Gastrocnemius medialis (tissue), 4 donors: ENCODE measurements at regions not wholly inside any gene's neighbourhood (a gene's known extent, or its start where the extent isn't known, plus 50 kb on each side); places are given as distances from the start of the nearest gene placed in this dataset.
"Not testable (repeated sequence)": the region's sequence is repeated elsewhere in the genome, so short reads cannot be mapped to it uniquely, and the experiment has no call there.

Experiments used
- ATAC-seq, 2 donors: fragments of 150-250 bp; one replicate each; pipeline ENCODE4 v1.9.1; 2016
- DNase-seq, 2 donors: peaks; one replicate each; pipeline ENCODE4 v3.0.0-alpha.2; 2019
- H3K27ac ChIP-seq, 4 donors: fragments of 200-600 bp; sonication (generic); 1 replicate in 1 of 4; 2 replicates in 3 of 4; pipeline ENCODE4 v1.5.1; 2016 to 2018; ENCODE audit warnings: mild to moderate bottlenecking in 2 of 4, moderate library complexity in 1 of 4
- H3K27me3 ChIP-seq, 3 donors: fragments of 200-600 bp; sonication (generic) in 2 of 3; 1 replicate in 1 of 3; 2 replicates in 2 of 3; pipeline versions ENCODE4 v1.5.1 to v1.6.0; 2016 to 2019; ENCODE audit warnings: mild to moderate bottlenecking in 1 of 3, moderate library complexity in 1 of 3
- H3K36me3 ChIP-seq, 2 donors: fragments of 200-600 bp; sonication (generic) in 1 of 2; one replicate each; pipeline ENCODE4 v1.5.1; 2017 to 2018
- H3K4me1 ChIP-seq, 2 donors: fragments of 200-600 bp; sonication (generic) in 1 of 2; one replicate each; pipeline ENCODE4 v1.5.1; 2016 to 2017; ENCODE audit warnings: mild to moderate bottlenecking in 2 of 2
- H3K4me3 ChIP-seq, 4 donors: fragments of 200-600 bp; sonication (generic) in 3 of 4; 1 replicate in 1 of 4; 2 replicates in 3 of 4; pipeline ENCODE4 v1.5.1; 2016 to 2019; ENCODE audit warnings: mild to moderate bottlenecking in 2 of 4
- H3K9me3 ChIP-seq, 3 donors: fragments of 200-600 bp; sonication (generic) in 2 of 3; 1 replicate in 1 of 3; 2 replicates in 2 of 3; pipeline ENCODE4 v1.5.1; 2016 to 2019
- POLR2A ChIP-seq, 2 donors: fragments of 450-650 bp; IDR thresholded peaks; one replicate each; pipeline ENCODE4 v1.6.1; 2017; ENCODE audit warnings: antibody characterized with exemption in 2 of 2, mild to moderate bottlenecking in 2 of 2, moderate library complexity in 2 of 2
- in situ Hi-C, 4 donors: fragments of 200-750 bp; cut with MboI; loops; one replicate each; pipeline versions ENCODE4 v1.15.0 to v1.8.0; 2017; ENCODE audit warnings: low sequenced_read_pairs in 4 of 4
- intact Hi-C: fragments of 100-400 bp; cut with DNase I; formaldehyde crosslinking; loops from one replicate; pipeline ENCODE4 v1.15.1; 2023; ENCODE audit warnings: low total_unique reads
- TF ChIP-seq, protein P1 (sequence below), 5 experiments: fragments of 450-650 bp in 3 of 5; fragments of 200-600 bp in 2 of 5; sonication (generic) in 2 of 5; IDR thresholded peaks in 4 of 5; conservative IDR thresholded peaks in 1 of 5; 1 replicate in 4 of 5; 2 replicates in 1 of 5; pipeline ENCODE4 v1.5.1; 2016 to 2019; ENCODE audit warnings: antibody characterized with exemption in 5 of 5, mild to moderate bottlenecking in 3 of 5, moderate library complexity in 3 of 5

DNA sequence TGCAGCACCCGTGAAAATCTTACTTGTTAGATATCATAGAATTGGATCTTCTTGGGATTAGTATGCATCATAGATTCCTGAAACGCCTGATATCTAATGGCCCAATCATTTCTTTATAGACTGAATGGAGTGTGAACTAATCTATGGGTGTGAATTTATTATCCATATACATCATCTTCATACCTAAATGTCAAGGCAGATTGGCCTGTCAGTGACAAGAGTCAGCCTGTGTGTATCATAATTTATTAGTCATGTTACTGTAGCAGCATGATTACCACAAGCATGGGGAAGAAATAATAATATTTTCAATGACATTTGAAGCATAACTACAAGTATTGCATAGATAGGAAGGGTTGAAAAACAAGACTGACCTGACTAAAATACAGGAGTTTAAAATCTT, 235.8 kb downstream of the RAP2B start:
- no peak overlapping the region for H3K4me3 ChIP-seq
- no peaks in the 10 kb centered on the region for H3K36me3 ChIP-seq
- in situ Hi-C loops (no loop called here), intact Hi-C loops (no loop called here)
- H3K27ac ChIP-seq = no peak overlapping the region
- no peak for DNase-seq
- TF ChIP-seq, protein P1, sequence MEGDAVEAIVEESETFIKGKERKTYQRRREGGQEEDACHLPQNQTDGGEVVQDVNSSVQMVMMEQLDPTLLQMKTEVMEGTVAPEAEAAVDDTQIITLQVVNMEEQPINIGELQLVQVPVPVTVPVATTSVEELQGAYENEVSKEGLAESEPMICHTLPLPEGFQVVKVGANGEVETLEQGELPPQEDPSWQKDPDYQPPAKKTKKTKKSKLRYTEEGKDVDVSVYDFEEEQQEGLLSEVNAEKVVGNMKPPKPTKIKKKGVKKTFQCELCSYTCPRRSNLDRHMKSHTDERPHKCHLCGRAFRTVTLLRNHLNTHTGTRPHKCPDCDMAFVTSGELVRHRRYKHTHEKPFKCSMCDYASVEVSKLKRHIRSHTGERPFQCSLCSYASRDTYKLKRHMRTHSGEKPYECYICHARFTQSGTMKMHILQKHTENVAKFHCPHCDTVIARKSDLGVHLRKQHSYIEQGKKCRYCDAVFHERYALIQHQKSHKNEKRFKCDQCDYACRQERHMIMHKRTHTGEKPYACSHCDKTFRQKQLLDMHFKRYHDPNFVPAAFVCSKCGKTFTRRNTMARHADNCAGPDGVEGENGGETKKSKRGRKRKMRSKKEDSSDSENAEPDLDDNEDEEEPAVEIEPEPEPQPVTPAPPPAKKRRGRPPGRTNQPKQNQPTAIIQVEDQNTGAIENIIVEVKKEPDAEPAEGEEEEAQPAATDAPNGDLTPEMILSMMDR (IDR thresholded peaks at IDR 0.05 in 4 of 5, conservative IDR thresholded peaks at IDR 0.05 in 1 of 5) = no peak
- TF ChIP-seq POLR2A (IDR thresholded peaks at IDR 0.05) = no peak
- no peak for ATAC-seq
- no peaks in the 10 kb centered on the region for H3K4me1 ChIP-seq
- H3K27me3 ChIP-seq = no peaks in the 10 kb centered on the region
- no peaks in the 10 kb centered on the region for H3K9me3 ChIP-seq

DNA sequence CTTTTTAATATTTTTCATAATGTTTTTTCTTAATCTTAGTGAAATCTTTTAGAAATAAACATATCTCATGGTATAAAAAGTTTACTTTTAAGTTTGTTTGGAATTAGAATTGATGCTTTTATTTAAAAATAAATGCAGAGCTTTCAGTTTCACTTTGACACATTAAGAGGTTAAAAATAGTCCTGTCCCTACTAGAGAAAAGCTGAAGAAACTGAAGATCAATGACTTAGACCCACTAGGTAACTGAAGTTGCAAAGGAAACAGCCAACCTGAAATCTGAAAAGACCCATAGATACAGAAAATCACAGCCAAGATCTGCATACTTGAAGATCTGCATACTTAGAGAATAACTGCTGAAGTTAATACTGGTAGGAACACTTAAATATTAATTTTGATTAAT, 237.6 kb downstream of the RAP2B start:
- intact Hi-C loops = no loop called here
- in situ Hi-C loops = no loop called here

DNA sequence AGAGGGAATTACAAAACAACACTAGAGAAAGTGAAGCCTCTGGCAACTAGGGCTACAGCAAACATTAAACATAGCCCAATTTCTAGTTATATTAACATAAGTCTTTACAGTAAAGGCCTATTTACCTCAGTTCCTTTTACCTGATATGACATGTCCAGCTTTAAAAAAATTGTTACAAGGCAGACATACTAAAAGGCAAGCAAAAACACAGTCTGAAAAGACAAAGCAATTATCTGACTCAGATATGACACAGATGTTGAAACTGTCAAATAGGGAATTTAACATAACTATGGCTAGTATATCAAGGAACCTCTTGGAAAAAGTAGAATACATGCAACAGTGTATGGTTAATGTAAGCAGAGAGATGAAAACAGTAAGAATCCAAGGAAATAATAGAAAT, 238.6 kb downstream of the RAP2B start:
- intact Hi-C loops = no loop called here
- Histone ChIP-seq H3K4me3 (no peak overlapping the region), H3K9me3 (no peaks in the 10 kb centered on the region), H3K36me3 (no peaks in the 10 kb centered on the region), H3K4me1 (no peaks in the 10 kb centered on the region), H3K27ac (no peak overlapping the region), H3K27me3 (no peaks in the 10 kb centered on the region)
- ATAC-seq = no peak
- in situ Hi-C loops = no loop called here
- TF ChIP-seq POLR2A (IDR thresholded peaks at IDR 0.05) = no peak
- TF ChIP-seq, protein P1 (IDR thresholded peaks at IDR 0.05 in 4 of 5, conservative IDR thresholded peaks at IDR 0.05 in 1 of 5) = no peak
- DNase-seq = no peak

More for the DNA sequence above, 237.6 kb downstream of the RAP2B start:
- DNase-seq (no peak), ATAC-seq (no peak)
- TF ChIP-seq, protein P1 (IDR thresholded peaks at IDR 0.05 in 4 of 5, conservative IDR thresholded peaks at IDR 0.05 in 1 of 5) = no peak
- no peak for TF ChIP-seq POLR2A (IDR thresholded peaks at IDR 0.05)
- no peak overlapping the region for H3K27ac ChIP-seq
- no peaks in the 10 kb centered on the region for H3K27me3 ChIP-seq
- H3K4me3 ChIP-seq = no peak overlapping the region
- no peaks in the 10 kb centered on the region for H3K4me1 ChIP-seq
- no peaks in the 10 kb centered on the region for H3K36me3 ChIP-seq
- H3K9me3 ChIP-seq = no peaks in the 10 kb centered on the region

DNA sequence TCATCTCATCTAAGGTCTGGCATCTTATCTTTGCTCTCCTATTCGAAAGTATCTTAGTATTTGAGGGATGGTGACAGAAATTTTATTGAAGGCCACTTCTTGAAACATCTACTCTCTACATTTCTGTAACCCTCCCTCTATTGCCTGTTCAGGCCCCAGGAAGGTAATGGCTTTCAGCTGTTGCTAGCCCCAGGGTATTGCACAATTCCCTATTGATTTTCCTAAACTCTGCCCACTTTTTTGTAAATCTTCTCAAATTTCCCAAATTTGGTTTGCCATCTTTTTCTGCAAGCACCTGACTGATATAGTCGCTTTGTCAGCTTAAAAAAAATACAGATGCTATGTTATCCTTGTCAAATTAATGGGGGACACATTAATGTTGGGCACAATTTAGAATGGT, 242.1 kb downstream of the RAP2B start:
- ATAC-seq = no peak
- Histone ChIP-seq H3K4me3 (no peak overlapping the region), H3K27me3 (no peaks in the 10 kb centered on the region), H3K4me1 (no peaks in the 10 kb centered on the region), H3K27ac (no peak overlapping the region), H3K9me3 (no peaks in the 10 kb centered on the region), H3K36me3 (no peaks in the 10 kb centered on the region)
- in situ Hi-C loops = no loop called here
- DNase-seq = no peak
- intact Hi-C loops = no loop called here
- TF ChIP-seq POLR2A (IDR thresholded peaks at IDR 0.05) = no peak
- TF ChIP-seq, protein P1 (IDR thresholded peaks at IDR 0.05 in 4 of 5, conservative IDR thresholded peaks at IDR 0.05 in 1 of 5) = no peak

DNA sequence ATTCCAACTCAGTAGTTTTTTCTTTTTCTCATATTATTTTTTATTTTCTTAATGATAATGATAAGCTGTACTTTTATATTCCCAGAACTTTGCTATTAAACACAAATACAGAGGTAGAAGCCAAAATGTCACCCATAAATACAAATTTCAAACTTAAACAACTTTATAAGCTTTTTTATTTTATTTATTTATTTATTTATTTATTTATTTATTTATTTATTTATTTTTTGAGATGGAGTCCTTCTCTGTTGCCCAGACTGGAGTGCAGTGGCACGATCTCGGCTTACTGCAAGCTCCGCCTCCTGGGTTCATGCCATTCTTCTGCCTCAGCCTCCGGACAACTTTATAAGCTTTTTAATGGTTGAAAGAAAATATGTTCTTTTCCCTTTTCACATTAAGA, 243.3 kb downstream of the RAP2B start:
- H3K27ac ChIP-seq, ATAC-seq, in situ Hi-C loops, DNase-seq, H3K27me3 ChIP-seq, H3K4me1 ChIP-seq, H3K9me3 ChIP-seq, intact Hi-C loops, H3K36me3 ChIP-seq, H3K4me3 ChIP-seq: not testable (repeated sequence)
